NCI-H2196 (cell line): ENCODE measurements at regions not wholly inside any gene's neighbourhood (a gene's known extent, or its start where the extent isn't known, plus 50 kb on each side); places are given as distances from the start of the nearest gene placed in this dataset.

Source experiments
- DNase-seq: peaks from one replicate; lab custom pipeline; 2025; ENCODE audit not compliant: unreplicated experiment; lab: John Stamatoyannopoulos, UW

DNA sequence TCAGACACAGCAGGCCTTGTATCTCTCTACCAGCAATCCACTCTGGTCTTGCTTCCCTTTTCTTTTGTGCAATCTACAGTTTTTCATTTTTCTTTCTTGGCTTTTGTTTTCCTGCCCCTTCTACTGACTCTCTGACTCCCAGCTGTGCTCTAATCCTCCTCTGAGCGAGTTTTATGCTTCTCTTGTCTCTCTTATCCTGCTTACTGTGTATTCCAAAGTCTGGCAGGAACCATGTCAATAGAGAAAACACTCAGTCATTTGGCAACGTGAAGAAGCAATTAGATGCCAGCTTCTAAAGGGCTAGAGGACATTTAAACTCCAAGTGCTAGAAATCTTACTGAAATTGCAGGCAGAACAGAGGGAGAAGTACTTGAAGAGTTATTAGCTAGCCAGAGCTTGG lies 984.6 kb upstream of the TENM3 start:
- no peak for DNase-seq

DNA sequence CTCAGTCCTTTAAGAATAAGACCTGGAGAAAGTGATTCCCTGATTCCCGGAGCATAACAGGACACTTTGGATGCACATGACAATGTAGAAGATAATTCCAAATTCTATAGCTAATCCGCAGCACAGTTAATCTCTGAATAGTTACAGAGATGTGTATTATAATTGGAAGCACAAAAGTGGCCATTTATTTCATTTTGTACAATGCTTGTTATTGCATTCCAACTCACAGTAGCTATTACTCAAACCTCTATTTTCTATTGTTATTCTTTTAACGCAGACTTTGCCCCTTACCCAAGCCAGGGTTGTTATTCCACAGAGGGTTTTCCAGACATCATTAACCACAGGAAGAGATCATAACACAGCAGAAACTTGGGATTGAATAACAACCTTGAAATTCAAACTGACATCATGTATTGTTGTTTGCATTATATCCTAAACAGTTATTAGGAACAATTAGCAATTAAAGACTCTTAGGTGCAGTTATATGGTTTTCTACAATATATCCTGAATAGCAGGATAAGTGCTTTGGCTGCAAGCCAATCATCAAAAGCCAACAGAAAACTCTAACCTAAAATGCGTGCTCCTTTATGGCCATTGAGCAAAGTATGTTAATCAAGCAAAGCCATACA lies 984.0 kb upstream of the TENM3 start:
- no peak for DNase-seq

DNA sequence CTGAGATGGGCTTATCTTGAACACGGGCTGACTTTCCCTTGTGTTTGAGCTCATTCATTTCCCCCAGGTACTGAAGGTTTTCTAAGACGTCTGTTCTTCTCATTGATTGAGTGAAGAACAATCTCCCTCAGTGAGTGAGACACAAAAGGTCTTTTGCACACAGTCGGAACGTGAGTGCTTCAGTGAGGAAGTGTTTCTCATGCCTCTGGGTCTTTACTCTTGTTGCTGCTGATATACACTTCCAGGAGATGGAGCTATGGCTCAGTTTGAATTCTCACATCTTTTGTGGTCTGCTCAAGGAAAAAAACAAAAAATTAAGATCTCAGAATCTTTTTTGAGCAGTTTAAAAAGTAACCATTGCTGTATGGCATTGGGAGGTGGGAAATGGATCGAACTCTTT lies 981.9 kb upstream of the TENM3 start:
- DNase-seq = no peak

- no peak for DNase-seq
Observed at GRCh38 chr4:181264893-181265292, 978.3 kb upstream of the TENM3 start.

DNA sequence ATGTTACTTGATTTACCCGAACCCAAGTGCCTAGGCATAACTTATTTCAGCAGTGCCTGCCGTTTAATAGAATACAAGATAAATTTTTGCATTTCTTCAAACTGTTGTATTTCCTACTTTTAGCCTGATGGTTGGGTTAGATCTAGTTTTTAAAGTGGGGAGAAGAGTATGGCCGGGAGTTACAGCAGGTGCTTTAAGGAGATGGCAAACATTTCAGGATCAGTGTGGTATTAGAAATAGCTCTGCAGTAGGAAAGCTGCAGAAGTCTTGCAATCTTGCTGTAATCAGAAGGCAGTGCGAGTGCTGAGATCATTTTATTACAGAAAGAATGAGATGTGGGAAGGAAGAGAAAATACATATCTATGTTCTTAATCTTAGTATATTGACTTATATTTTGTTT lies 977.8 kb upstream of the TENM3 start:
- no peak for DNase-seq

DNA sequence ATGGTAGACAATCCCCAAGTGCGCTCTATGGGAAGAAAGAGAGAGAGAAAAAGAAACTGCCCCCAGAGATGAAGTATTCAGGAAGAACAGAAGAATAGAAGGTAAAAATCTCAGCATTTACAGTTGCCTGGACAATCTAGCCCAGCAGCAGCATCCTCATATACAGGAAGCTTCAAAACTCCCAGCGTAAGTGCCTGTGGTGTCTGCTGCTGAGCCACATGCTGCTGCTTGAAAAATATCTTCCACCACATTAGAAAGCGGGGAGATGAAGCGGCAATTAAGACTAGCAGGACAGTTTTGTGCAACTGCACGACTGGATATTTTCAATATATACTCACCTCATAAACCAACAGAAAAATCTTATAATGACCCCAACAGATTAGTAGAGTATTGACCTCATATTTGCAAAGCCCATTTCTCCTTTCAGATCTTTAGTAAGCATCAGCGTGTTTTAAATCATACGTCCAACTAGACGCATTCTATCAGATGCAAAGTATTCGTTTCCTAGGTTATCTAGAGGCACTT lies 972.0 kb upstream of the TENM3 start:
- DNase-seq = no peak

DNA sequence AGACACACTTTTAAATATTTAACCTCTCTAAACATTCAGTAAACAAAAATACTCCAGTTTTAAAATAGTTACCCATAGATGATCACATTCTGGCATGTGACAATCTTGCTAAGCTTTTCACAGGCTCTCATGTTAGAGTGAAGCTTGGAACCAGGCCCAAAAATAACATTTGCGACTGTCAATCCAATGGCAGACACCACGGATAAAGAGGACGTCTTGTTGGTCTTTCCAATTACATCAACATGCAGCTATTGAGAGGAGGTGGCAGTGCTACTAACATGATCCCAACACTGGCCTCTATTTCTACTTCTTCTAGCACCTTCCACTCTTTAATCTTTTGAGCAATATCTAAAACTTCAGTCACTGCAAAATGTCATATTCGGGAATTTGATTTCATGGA lies 970.8 kb upstream of the TENM3 start:
- no peak for DNase-seq

GRCh38 chr4:181278941-181279340 lies 964.3 kb upstream of the TENM3 start:
- no peak for DNase-seq

GRCh38 chr4:181281451-181281850 lies 961.8 kb upstream of the TENM3 start:
- no peak for DNase-seq

DNA sequence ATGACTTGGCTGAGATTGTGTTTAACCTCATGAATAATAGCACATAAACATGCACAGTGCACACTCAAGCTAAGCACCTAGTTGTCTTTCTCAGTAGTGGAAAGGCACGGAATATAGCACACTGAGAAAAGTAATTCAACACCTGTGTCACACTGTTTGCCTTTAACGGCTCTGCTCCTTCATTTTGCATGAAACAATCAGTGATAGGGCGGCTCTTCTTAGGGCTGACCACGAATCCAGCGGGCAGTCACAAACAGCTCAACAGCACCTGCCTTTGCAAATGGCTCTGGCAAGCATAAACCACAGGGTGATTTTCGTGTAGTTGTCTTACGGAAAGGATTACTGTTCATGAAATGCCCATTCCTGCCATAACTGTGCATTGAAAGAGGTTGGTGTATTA lies 954.0 kb upstream of the TENM3 start:
- peak; percentile 2 for DNase-seq

- no peak for DNase-seq
Observed at GRCh38 chr4:181291615-181292014, 951.6 kb upstream of the TENM3 start.

GRCh38 chr4:181293014-181293413 lies 950.2 kb upstream of the TENM3 start:
- no peak for DNase-seq

- no peak for DNase-seq
Observed at GRCh38 chr4:181293541-181293940, 949.7 kb upstream of the TENM3 start.

DNA sequence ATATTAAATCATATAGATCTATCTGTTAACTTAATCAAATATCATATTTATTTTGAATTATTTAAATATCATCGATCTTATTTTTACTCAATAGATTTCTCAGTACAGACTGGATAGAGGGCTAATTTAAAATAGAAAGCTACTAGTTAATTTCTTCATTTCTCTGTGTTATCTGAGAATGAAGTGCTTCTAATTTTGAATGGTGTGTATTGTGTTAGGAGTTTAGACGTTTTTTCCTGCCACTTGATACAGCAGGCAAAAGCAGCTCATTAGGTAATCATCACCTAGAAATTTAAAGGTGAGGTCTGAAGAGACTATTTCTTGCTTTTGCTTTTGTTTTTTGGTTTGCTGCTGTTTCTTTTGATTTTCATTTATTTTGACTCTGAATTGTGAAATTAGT lies 948.8 kb upstream of the TENM3 start:
- no peak for DNase-seq

GRCh38 chr4:181301735-181302710 lies 941.2 kb upstream of the TENM3 start:
- peak; percentile 2 for DNase-seq

- DNase-seq = no peak
Observed at GRCh38 chr4:181307824-181308223, 935.4 kb upstream of the TENM3 start.

- DNase-seq = peak; percentile 12
Observed at GRCh38 chr4:181308476-181309312, 934.5 kb upstream of the TENM3 start.

DNA sequence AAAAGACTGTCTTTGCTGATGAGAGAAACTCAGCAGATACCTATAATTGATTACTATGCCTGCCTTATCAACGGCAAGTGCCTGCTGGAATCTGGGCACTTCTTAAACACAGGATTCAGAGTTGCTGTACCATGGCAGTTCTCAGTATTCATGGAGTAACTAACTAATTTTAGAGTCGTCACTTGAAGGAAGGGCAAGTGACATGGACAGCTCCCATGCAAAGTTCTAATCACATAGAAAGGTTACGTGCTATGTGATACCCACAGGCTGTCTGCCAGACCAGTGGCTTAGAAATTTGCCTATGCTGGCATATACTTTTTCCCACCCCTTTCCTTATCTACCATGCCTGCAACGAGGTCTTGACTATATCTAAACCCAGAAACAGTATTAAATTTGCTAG lies 931.1 kb upstream of the TENM3 start:
- DNase-seq = no peak

DNA sequence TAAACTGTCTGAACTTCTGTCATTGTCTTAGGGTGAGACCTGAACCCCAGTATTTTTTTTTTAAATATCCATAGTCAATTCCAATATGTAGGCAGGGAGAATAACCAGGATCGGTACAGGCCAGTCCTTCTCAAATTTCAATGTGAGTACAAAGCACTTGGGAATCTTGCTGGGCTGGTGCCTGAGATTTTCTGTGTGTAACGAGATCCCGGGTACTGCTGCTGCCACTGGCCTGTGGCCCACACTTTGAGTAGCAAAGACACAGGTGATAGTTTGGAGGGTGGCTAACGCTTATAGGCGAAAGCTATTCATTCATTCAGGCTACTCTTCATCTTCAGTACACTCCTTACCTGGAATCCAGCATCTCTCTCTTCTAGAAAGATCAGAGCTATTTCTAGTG lies 923.6 kb upstream of the TENM3 start:
- no peak for DNase-seq

- no peak for DNase-seq
Observed at GRCh38 chr4:181323061-181323460, 920.1 kb upstream of the TENM3 start.

GRCh38 chr4:181330654-181331201 lies 912.5 kb upstream of the TENM3 start:
- no peak for DNase-seq
